ENCODE measurements at regions not wholly inside any gene's neighbourhood (a gene's known extent, or its start where the extent isn't known, plus 50 kb on each side); places are given as distances from the start of the nearest gene placed in this dataset.
A peak's percentile ranks its signal among the peaks of the same experiment; 100 is the strongest.

DNA sequence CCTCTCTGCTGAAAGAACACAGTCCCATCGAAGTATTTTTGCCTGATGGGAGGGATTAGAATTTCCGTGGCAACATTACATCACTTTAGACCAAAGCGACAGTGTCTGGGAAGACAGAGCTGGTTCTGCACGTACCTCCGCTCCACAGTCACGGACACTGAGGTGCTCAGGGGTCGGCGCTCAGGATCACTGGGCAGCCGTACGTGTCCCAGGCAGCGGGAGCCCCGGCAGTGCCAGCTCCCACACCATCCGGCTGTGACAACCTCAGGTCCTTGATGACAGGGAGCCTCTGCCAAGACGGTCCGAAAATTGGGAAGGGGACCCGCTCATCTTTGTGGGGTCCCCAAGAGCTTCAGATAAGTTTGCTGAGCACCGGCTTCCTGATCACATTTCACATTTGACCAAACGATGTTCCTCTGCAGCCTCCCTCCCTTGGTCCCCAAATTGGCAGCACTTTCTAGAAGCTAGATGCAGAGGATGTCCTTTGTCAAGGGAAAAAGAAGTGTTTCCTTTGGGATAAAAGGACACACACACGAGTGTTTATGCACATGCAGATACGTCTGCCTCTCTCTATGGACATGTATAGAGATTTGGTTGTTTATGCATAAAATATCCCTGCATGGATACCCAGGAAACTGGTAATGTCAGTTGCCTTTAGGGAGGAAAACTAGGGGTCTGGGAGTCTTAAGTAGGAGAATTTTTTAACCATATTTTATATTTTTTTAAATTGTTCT, 61.6 kb upstream of the LINC01488 start:
- peak overlapping the region; percentile 89 for H2BK120ac ChIP-seq (ENCODE audit: low read depth, low read length)
- peak overlapping the region; percentile 58 for H2AK5ac ChIP-seq (ENCODE audit: low read length, severe bottlenecking)
- H2BK15ac ChIP-seq (ENCODE audit: low read depth, poor library complexity, severe bottlenecking) = peak overlapping the region; percentile 99
- H2BK12ac ChIP-seq (ENCODE audit: low read length in 2 of 2) = peak overlapping the region; percentile 92 to 96
- H3K9me3 ChIP-seq (ENCODE audit: control insufficient read depth, low read length) = peaks cover 6% of the 10 kb centered on the region
- peak overlapping the region; percentile 95 for H4K91ac ChIP-seq (ENCODE audit: low read length)
- H3K18ac ChIP-seq (ENCODE audit: low read depth in 1 of 2, low read length in 2 of 2) = peak overlapping the region; percentile 13 to 81
- no peaks in the 10 kb centered on the region for H3K79me1 ChIP-seq (replicated peaks; ENCODE audit: low read length, poor library complexity, severe bottlenecking)
- WGBS = 87% methylated on average over 20 of the region's 20 CpGs
- no peak for DNase-seq
- H3K23ac ChIP-seq (ENCODE audit: low read length in 2 of 2) = no peak overlapping the region
- no peak overlapping the region for H3K4me3 ChIP-seq (ENCODE audit: insufficient read depth in 1 of 2, low read depth in 1 of 2, low read length in 2 of 2)
- H3K27me3 ChIP-seq (ENCODE audit: control insufficient read depth in 1 of 2, insufficient read depth in 1 of 2, low read length in 2 of 2) = peaks cover 0 to 7% of the 10 kb centered on the region in 2 experiments
- no peak overlapping the region for H2AFZ ChIP-seq (ENCODE audit: low read depth, low read length)
- H3K4me2 ChIP-seq (ENCODE audit: low read length, poor library complexity, severe bottlenecking) = no peak overlapping the region
- peak overlapping the region; percentile 45 to 75 for H3K4ac ChIP-seq (ENCODE audit: low read depth in 1 of 2, low read length in 2 of 2)
- H2BK5ac ChIP-seq (ENCODE audit: low read depth, low read length, poor library complexity, severe bottlenecking) = peak overlapping the region; percentile 97
- no peaks in the 10 kb centered on the region for H3K36me3 ChIP-seq (ENCODE audit: control insufficient read depth in 1 of 2, insufficient read depth in 2 of 2, low read depth in 1 of 2, low read length in 2 of 2)
- H3K4me1 ChIP-seq (ENCODE audit: control insufficient read depth, insufficient read depth, low read depth, low read length) = peaks cover 23% of the 10 kb centered on the region
- no peak overlapping the region for H3K14ac ChIP-seq (ENCODE audit: low read length in 2 of 2)
- peak overlapping the region; percentile 83 for H4K8ac ChIP-seq (ENCODE audit: low read length)
- peak overlapping the region; percentile 95 for H3K27ac ChIP-seq (ENCODE audit: low read length, poor library complexity, severe bottlenecking)
- no peak overlapping the region for H3K9ac ChIP-seq (ENCODE audit: low read length)

GRCh38 chr11:69422645-69423044, 58.8 kb upstream of the LINC01488 start:
- Histone ChIP-seq H2AFZ (ENCODE audit: low read depth, low read length) (no peak overlapping the region), H3K79me1 (replicated peaks; ENCODE audit: low read length, poor library complexity, severe bottlenecking) (no peaks in the 10 kb centered on the region), H3K23ac (ENCODE audit: low read length in 2 of 2) (no peak overlapping the region), H2BK12ac (ENCODE audit: low read length in 2 of 2) (peak overlapping the region; percentile 8 to 11), H2BK120ac (ENCODE audit: low read depth, low read length) (no peak overlapping the region), H2AK5ac (ENCODE audit: low read length, severe bottlenecking) (no peak overlapping the region), H3K9ac (ENCODE audit: low read length) (no peak overlapping the region), H2BK5ac (ENCODE audit: low read depth, low read length, poor library complexity, severe bottlenecking) (no peak overlapping the region), H3K36me3 (ENCODE audit: control insufficient read depth in 1 of 2, insufficient read depth in 2 of 2, low read depth in 1 of 2, low read length in 2 of 2) (no peaks in the 10 kb centered on the region), H3K27me3 (ENCODE audit: control insufficient read depth in 1 of 2, insufficient read depth in 1 of 2, low read length in 2 of 2) (peaks cover 0 to 6% of the 10 kb centered on the region in 2 experiments), H3K4ac (ENCODE audit: low read depth in 1 of 2, low read length in 2 of 2) (no peak overlapping the region), H4K91ac (ENCODE audit: low read length) (peak overlapping the region; percentile 5), H3K4me2 (ENCODE audit: low read length, poor library complexity, severe bottlenecking) (no peak overlapping the region), H3K27ac (ENCODE audit: low read length, poor library complexity, severe bottlenecking) (no peak overlapping the region), H3K4me1 (ENCODE audit: control insufficient read depth, insufficient read depth, low read depth, low read length) (peaks cover 16% of the 10 kb centered on the region), H2BK15ac (ENCODE audit: low read depth, poor library complexity, severe bottlenecking) (no peak overlapping the region), H3K9me3 (ENCODE audit: control insufficient read depth, low read length) (peaks cover 13% of the 10 kb centered on the region), H3K14ac (ENCODE audit: low read length in 2 of 2) (no peak overlapping the region), H4K8ac (ENCODE audit: low read length) (no peak overlapping the region), H3K18ac (ENCODE audit: low read depth in 1 of 2, low read length in 2 of 2) (no peak overlapping the region), H3K4me3 (ENCODE audit: insufficient read depth in 1 of 2, low read depth in 1 of 2, low read length in 2 of 2) (no peak overlapping the region)
- WGBS = 83% methylated on average over 16 of the region's 16 CpGs
- DNase-seq = no peak

DNA sequence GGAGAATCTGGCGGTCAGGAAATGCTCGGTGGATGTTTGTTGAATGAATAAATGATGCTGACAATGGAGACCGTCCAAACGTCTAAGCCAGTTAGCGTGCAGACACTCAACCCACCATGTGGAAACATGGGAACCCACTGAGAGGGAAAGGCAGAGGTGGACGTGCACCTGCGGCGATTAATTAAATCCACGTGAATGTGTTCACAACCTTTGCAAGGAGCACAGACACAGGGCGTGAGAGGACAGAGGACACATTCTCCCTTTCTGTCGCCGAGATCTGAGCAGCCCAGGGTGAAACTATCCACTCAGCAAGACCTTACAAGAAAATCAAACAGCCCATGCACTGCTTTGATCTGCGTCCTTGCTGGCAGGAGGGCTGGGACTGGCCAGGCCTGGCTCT, 58.3 kb upstream of the LINC01488 start:
- H3K27ac ChIP-seq (ENCODE audit: low read length, poor library complexity, severe bottlenecking) = no peak overlapping the region
- peak overlapping the region in 1 of 2 experiments; percentile 70 for H3K14ac ChIP-seq (ENCODE audit: low read length in 2 of 2)
- peak overlapping the region in 1 of 2 experiments; percentile 13 for H3K18ac ChIP-seq (ENCODE audit: low read depth in 1 of 2, low read length in 2 of 2)
- no peak overlapping the region for H3K4me2 ChIP-seq (ENCODE audit: low read length, poor library complexity, severe bottlenecking)
- H2BK5ac ChIP-seq (ENCODE audit: low read depth, low read length, poor library complexity, severe bottlenecking) = no peak overlapping the region
- no peak overlapping the region for H3K9ac ChIP-seq (ENCODE audit: low read length)
- H2BK15ac ChIP-seq (ENCODE audit: low read depth, poor library complexity, severe bottlenecking) = peak overlapping the region; percentile 18
- no peak overlapping the region for H3K23ac ChIP-seq (ENCODE audit: low read length in 2 of 2)
- H2BK12ac ChIP-seq (ENCODE audit: low read length in 2 of 2) = peak overlapping the region; percentile 51 to 94
- peaks cover 16% of the 10 kb centered on the region for H3K4me1 ChIP-seq (ENCODE audit: control insufficient read depth, insufficient read depth, low read depth, low read length)
- H4K8ac ChIP-seq (ENCODE audit: low read length) = no peak overlapping the region
- DNase-seq = no peak
- no peak overlapping the region for H3K4ac ChIP-seq (ENCODE audit: low read depth in 1 of 2, low read length in 2 of 2)
- peak overlapping the region; percentile 18 for H2AFZ ChIP-seq (ENCODE audit: low read depth, low read length)
- 94% methylated on average over 13 of the region's 13 CpGs for WGBS
- H4K91ac ChIP-seq (ENCODE audit: low read length) = peak overlapping the region; percentile 44
- peak overlapping the region; percentile 30 for H2AK5ac ChIP-seq (ENCODE audit: low read length, severe bottlenecking)
- no peak overlapping the region for H2BK120ac ChIP-seq (ENCODE audit: low read depth, low read length)
- H3K9me3 ChIP-seq (ENCODE audit: control insufficient read depth, low read length) = peaks cover 13% of the 10 kb centered on the region
- H3K4me3 ChIP-seq (ENCODE audit: insufficient read depth in 1 of 2, low read depth in 1 of 2, low read length in 2 of 2) = peak overlapping the region in 1 of 2 experiments; percentile 6
- peaks cover 0 to 6% of the 10 kb centered on the region in 2 experiments for H3K27me3 ChIP-seq (ENCODE audit: control insufficient read depth in 1 of 2, insufficient read depth in 1 of 2, low read length in 2 of 2)
- H3K36me3 ChIP-seq (ENCODE audit: control insufficient read depth in 1 of 2, insufficient read depth in 2 of 2, low read depth in 1 of 2, low read length in 2 of 2) = no peaks in the 10 kb centered on the region
- no peaks in the 10 kb centered on the region for H3K79me1 ChIP-seq (replicated peaks; ENCODE audit: low read length, poor library complexity, severe bottlenecking)

DNA sequence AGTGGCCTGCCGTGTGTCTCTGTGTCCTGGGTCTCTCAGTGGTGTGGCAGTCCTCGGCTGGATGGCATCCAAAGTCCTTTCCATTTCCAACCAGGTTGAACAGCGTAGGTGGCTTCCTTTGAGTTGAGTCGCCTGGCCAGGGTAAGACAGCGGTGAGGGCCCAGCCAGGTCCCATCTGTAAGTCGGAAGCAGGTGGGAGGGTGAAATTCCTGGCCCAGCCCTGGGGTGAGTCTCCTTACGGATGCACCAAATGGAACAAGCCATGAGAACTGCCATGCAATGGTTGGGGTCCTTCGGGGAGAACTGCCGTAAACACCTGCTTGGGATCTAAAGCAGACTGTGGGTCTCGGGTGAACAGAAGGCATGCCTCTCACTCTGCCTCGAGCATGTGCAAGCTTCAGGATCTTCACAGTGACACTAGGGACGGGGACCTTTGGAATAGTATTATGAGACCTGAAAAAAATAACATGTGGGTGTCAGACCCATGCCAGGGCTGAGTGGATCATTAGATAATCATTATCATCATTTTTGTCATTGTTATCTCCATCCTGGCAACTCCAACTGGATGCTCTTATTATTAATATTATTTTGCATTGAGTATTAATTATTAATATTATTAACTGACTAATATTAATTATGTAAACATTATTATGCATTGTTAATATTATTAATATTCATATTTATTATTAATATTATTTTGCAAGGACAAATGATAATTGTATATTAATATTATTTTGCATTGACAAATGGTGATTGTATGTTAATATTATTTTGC, 57.7 kb upstream of the LINC01488 start:
- Histone ChIP-seq H2BK5ac (ENCODE audit: low read depth, low read length, poor library complexity, severe bottlenecking) (no peak overlapping the region), H3K36me3 (ENCODE audit: control insufficient read depth in 1 of 2, insufficient read depth in 2 of 2, low read depth in 1 of 2, low read length in 2 of 2) (no peaks in the 10 kb centered on the region), H2BK120ac (ENCODE audit: low read depth, low read length) (no peak overlapping the region), H3K23ac (ENCODE audit: low read length in 2 of 2) (no peak overlapping the region), H4K91ac (ENCODE audit: low read length) (peak overlapping the region; percentile 44), H3K4me1 (ENCODE audit: control insufficient read depth, insufficient read depth, low read depth, low read length) (peaks cover 16% of the 10 kb centered on the region), H2BK15ac (ENCODE audit: low read depth, poor library complexity, severe bottlenecking) (peak overlapping the region; percentile 18), H2BK12ac (ENCODE audit: low read length in 2 of 2) (peak overlapping the region; percentile 51 to 94), H2AK5ac (ENCODE audit: low read length, severe bottlenecking) (peak overlapping the region; percentile 30), H3K4me2 (ENCODE audit: low read length, poor library complexity, severe bottlenecking) (no peak overlapping the region), H3K14ac (ENCODE audit: low read length in 2 of 2) (peak overlapping the region in 1 of 2 experiments; percentile 70), H3K27me3 (ENCODE audit: control insufficient read depth in 1 of 2, insufficient read depth in 1 of 2, low read length in 2 of 2) (peaks cover 0 to 11% of the 10 kb centered on the region in 2 experiments), H2AFZ (ENCODE audit: low read depth, low read length) (peak overlapping the region; percentile 18), H3K4me3 (ENCODE audit: insufficient read depth in 1 of 2, low read depth in 1 of 2, low read length in 2 of 2) (peak overlapping the region in 1 of 2 experiments; percentile 6), H4K8ac (ENCODE audit: low read length) (no peak overlapping the region), H3K9ac (ENCODE audit: low read length) (no peak overlapping the region), H3K27ac (ENCODE audit: low read length, poor library complexity, severe bottlenecking) (no peak overlapping the region), H3K4ac (ENCODE audit: low read depth in 1 of 2, low read length in 2 of 2) (peak overlapping the region in 1 of 2 experiments; percentile 20), H3K18ac (ENCODE audit: low read depth in 1 of 2, low read length in 2 of 2) (peak overlapping the region in 1 of 2 experiments; percentile 13), H3K9me3 (ENCODE audit: control insufficient read depth, low read length) (peaks cover 13% of the 10 kb centered on the region), H3K79me1 (replicated peaks; ENCODE audit: low read length, poor library complexity, severe bottlenecking) (no peaks in the 10 kb centered on the region)
- no peak for DNase-seq
- 98% methylated on average over 11 of the region's 12 CpGs for WGBS

All from mesenchymal stem cell (in vitro differentiated cells and primary cell).